GM12864 (cell line): ENCODE measurements at regions not wholly inside any gene's neighbourhood (a gene's known extent, or its start where the extent isn't known, plus 50 kb on each side); places are given as distances from the start of the nearest gene placed in this dataset.
A peak's percentile ranks its signal among the peaks of the same experiment; 100 is the strongest.

Source experiments
- DNase-seq: peaks from one replicate; pipeline ENCODE4 v3.0.0-alpha.2; 2011; ENCODE audit warnings: low read depth
- H3K4me3 ChIP-seq: 2 replicates; pipeline ENCODE4 v1.5.1; 2011; ENCODE audit warnings: mild to moderate bottlenecking, low read depth, low read length, control low read depth
- CTCF ChIP-seq: IDR thresholded peaks from 2 replicates; pipeline ENCODE4 v1.5.1; 2011; ENCODE audit warnings: low read depth, mild to moderate bottlenecking, moderate library complexity, low read length, control low read depth, inconsistent platforms; ENCODE audit errors: missing control alignments

GRCh38 chr17:71461498-71462169 is 659.2 kb upstream of the SOX9 start:
- TF ChIP-seq CTCF = no peak
- no peak for DNase-seq
- H3K4me3 ChIP-seq = no peak overlapping the region

GRCh38 chr17:71464241-71464640 is 656.6 kb upstream of the SOX9 start:
- TF ChIP-seq CTCF = no peak
- no peak overlapping the region for H3K4me3 ChIP-seq
- DNase-seq = no peak

GRCh38 chr17:71464751-71465150 is 656.1 kb upstream of the SOX9 start:
- no peak for DNase-seq
- no peak overlapping the region for H3K4me3 ChIP-seq
- no peak for TF ChIP-seq CTCF

DNA sequence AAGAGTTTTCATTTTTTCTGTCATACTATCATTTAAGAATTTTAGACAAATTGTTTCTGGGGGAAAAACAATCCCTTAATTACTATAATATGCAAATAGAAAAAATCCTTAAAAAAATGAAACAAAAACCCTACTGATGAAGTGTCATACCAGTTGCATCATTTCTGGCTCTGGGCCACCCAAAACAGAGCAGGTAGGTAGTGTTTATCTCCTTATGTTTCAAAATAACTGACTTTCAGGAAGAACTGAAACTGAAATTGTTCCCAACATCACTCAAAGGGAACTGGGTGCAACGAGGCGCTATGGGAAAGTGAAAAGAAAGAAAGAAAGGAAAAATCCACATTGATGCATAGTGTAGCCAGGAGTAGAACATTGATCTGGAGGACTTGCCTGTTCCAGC is 653.1 kb upstream of the SOX9 start:
- no peak overlapping the region for H3K4me3 ChIP-seq
- no peak for DNase-seq
- TF ChIP-seq CTCF = no peak

GRCh38 chr17:71470062-71470461 is 650.8 kb upstream of the SOX9 start:
- H3K4me3 ChIP-seq = no peak overlapping the region
- no peak for DNase-seq
- no peak for TF ChIP-seq CTCF

DNA sequence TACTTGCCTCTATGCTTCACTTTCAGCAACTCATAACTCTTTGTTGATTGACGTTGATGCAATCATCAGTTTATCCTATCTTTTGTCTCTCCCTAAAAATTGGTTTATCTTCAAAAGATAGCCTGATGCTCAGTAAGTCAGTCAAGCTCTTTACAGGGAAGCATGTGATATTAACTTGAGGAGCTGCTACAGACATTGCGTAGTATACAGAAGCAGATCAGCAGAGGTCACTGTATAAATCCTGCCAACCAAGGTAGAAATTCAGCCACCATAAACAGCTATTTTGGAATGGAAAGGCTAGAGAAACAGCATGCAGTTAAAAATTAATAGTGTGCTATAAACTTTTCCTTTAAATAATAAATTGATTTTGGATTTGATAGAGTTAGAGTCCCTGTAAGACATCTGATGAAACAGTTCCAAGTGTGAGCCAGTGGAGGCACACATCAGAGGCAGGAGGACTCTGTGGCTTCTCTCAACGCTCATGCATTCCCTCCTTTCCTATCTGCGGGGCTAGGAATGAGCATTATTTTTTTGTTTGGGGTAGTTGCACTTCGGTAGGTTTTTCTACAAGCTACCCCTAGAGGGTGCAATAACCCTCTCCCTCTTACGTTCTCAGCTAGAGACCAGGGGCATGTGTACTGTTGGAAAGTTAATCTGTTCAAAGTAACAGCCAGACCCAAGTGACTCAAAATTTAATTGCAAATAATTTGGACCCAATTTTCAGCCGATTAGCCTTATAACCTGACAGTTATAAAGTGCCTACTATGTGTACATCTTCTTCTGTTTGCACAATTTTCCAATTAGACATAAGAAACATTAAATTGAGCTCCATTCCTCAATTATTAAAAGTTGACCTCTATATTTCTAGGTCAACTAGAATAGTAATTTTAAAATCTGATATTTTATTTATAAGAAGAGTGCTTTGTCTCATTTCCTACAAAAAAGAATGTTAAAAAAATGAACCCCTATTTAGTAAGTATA is 647.7 kb upstream of the SOX9 start:
- H3K4me3 ChIP-seq = no peak overlapping the region
- DNase-seq = peak; percentile 7
- TF ChIP-seq CTCF = peak; percentile 75
